Upper lobe of left lung (tissue), 4 donors: ENCODE measurements at regions not wholly inside any gene's neighbourhood (a gene's known extent, or its start where the extent isn't known, plus 50 kb on each side); places are given as distances from the start of the nearest gene placed in this dataset.
"Not testable (repeated sequence)": the region's sequence is repeated elsewhere in the genome, so short reads cannot be mapped to it uniquely, and the experiment has no call there.

ENCODE experiments used
- CTCF ChIP-seq, 6 experiments: fragments of 450-650 bp in 4 of 6; fragments of 200-600 bp in 2 of 6; sonication (generic) in 2 of 6; IDR thresholded peaks; one replicate each; pipeline ENCODE4 v1.5.1; 2016 to 2019; ENCODE audit warnings: antibody characterized with exemption in 6 of 6
- EP300 ChIP-seq, 4 donors: sonication (generic); formaldehyde crosslinking; IDR thresholded peaks; one replicate each; pipeline ENCODE4 v1.5.1; 2017; ENCODE audit warnings: antibody characterized with exemption in 4 of 4, control low read depth in 2 of 4
- POLR2A ChIP-seq, 4 donors: fragments of 450-650 bp; IDR thresholded peaks; one replicate each; pipeline ENCODE4 v1.5.1; 2016 to 2017; ENCODE audit warnings: antibody characterized with exemption in 4 of 4, mild to moderate bottlenecking in 2 of 4
- POLR2AphosphoS5 ChIP-seq, 2 donors: sonication (generic); formaldehyde crosslinking; IDR thresholded peaks; one replicate each; pipeline ENCODE4 v1.5.1; 2017; ENCODE audit warnings: antibody characterized with exemption in 2 of 2

- not testable (repeated sequence) for TF ChIP-seq POLR2A, CTCF, EP300, POLR2AphosphoS5 (IDR thresholded peaks at IDR 0.05)
Observed at GRCh38 chr2:91685541-91685940, 2994.1 kb downstream of the RPIA start.
